ENCODE measurements at regions not wholly inside any gene's neighbourhood (a gene's known extent, or its start where the extent isn't known, plus 50 kb on each side); places are given as distances from the start of the nearest gene placed in this dataset.

DNA sequence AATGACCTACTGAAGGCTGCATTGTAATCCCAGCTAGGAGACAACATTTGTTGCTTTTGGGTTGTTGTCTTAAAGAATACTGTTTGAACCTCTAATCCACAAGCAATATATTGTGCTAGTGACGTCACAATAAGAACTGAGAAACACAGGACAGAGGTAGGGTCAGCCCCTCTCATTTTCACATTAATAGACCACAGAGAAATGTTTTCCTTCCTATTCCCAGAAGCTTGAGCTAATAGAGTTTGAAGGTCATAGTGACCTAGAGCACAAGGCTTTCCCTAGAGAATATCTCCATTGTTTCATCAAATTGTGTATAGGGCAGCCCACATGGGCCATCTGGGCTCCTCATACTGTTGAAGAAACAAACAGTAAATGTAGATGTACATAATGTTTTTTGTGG lies 300.9 kb upstream of the AKR1E2 start:
- TF ChIP-seq, protein P1, sequence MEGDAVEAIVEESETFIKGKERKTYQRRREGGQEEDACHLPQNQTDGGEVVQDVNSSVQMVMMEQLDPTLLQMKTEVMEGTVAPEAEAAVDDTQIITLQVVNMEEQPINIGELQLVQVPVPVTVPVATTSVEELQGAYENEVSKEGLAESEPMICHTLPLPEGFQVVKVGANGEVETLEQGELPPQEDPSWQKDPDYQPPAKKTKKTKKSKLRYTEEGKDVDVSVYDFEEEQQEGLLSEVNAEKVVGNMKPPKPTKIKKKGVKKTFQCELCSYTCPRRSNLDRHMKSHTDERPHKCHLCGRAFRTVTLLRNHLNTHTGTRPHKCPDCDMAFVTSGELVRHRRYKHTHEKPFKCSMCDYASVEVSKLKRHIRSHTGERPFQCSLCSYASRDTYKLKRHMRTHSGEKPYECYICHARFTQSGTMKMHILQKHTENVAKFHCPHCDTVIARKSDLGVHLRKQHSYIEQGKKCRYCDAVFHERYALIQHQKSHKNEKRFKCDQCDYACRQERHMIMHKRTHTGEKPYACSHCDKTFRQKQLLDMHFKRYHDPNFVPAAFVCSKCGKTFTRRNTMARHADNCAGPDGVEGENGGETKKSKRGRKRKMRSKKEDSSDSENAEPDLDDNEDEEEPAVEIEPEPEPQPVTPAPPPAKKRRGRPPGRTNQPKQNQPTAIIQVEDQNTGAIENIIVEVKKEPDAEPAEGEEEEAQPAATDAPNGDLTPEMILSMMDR (IDR thresholded peaks at IDR 0.05; ENCODE audit: insufficient read depth, low read length, poor library complexity, severe bottlenecking), result no peak
- TF ChIP-seq EZH2phosphoT487 (conservative IDR thresholded peaks at IDR 0.05; ENCODE audit: low read length), result no peak
